Loucy (cell line): ENCODE measurements at regions not wholly inside any gene's neighbourhood (a gene's known extent, or its start where the extent isn't known, plus 50 kb on each side); places are given as distances from the start of the nearest gene placed in this dataset.

ENCODE experiments used
- H2AFZ ChIP-seq: fragments of 200-600 bp; sonication (generic); 2 replicates; pipeline ENCODE4 v1.6.0; 2016; ENCODE audit warnings: antibody characterized with exemption, mild to moderate bottlenecking, low read length, moderate library complexity
- H3F3A ChIP-seq: fragments of 200-600 bp; 2 replicates; pipeline ENCODE4 v1.6.0; 2016; ENCODE audit warnings: antibody characterized with exemption, low read depth, mild to moderate bottlenecking
- H3K27me3 ChIP-seq: fragments of 200-600 bp; sonication (generic); 2 replicates; pipeline ENCODE4 v1.6.1; 2014; ENCODE audit warnings: low read length, mild to moderate bottlenecking; ENCODE audit not compliant: insufficient read depth, poor library complexity, severe bottlenecking
- H3K36me3 ChIP-seq: fragments of 200-600 bp; sonication (generic); 2 replicates; pipeline ENCODE4 v1.6.1; 2016; ENCODE audit warnings: low read length; ENCODE audit not compliant: insufficient read depth
- H3K4me1 ChIP-seq: fragments of 200-600 bp; sonication (generic); 2 replicates; pipeline ENCODE4 v1.5.1; 2014; ENCODE audit warnings: low read length, mild to moderate bottlenecking; ENCODE audit not compliant: insufficient read depth, poor library complexity, severe bottlenecking
- H3K4me2 ChIP-seq: fragments of 200-600 bp; sonication (generic); 2 replicates; pipeline ENCODE4 v1.6.0; 2014; ENCODE audit warnings: antibody characterized with exemption, low read length, low read depth, mild to moderate bottlenecking; ENCODE audit not compliant: poor library complexity, severe bottlenecking
- H3K4me3 ChIP-seq: fragments of 200-600 bp; sonication (generic); 2 replicates; pipeline ENCODE4 v1.5.1; 2014; ENCODE audit warnings: low read length, mild to moderate bottlenecking, mixed read lengths; ENCODE audit not compliant: poor library complexity, severe bottlenecking
- H3K79me2 ChIP-seq: fragments of 200-600 bp; sonication (generic); 2 replicates; pipeline ENCODE4 v1.6.1; 2014; ENCODE audit warnings: low read length; ENCODE audit not compliant: insufficient read depth
- H3K9ac ChIP-seq: fragments of 200-600 bp; sonication (generic); 2 replicates; pipeline ENCODE4 v1.6.0; 2014; ENCODE audit warnings: mild to moderate bottlenecking, low read depth, low read length, moderate library complexity; ENCODE audit not compliant: poor library complexity, severe bottlenecking
- H3K9me2 ChIP-seq: fragments of 200-600 bp; sonication (generic); replicated peaks from 2 replicates; pipeline ENCODE4 v1.6.1; 2016; ENCODE audit warnings: low read depth, low read length, mixed read lengths
- H3K9me3 ChIP-seq: fragments of 200-600 bp; sonication (generic); 2 replicates; pipeline ENCODE4 v1.6.1; 2014; ENCODE audit warnings: mild to moderate bottlenecking, antibody characterized with exemption, low read length, low read depth; ENCODE audit not compliant: insufficient read depth
- H4K20me1 ChIP-seq: fragments of 200-600 bp; sonication (generic); 2 replicates; pipeline ENCODE4 v1.6.0; 2014; ENCODE audit warnings: antibody characterized with exemption, low read length, mild to moderate bottlenecking; ENCODE audit not compliant: insufficient read depth, poor library complexity, severe bottlenecking
- EZH2phosphoT487 ChIP-seq: fragments of 200-600 bp; IDR thresholded peaks from 2 replicates; pipeline ENCODE4 v1.6.1; 2018; ENCODE audit warnings: antibody characterized with exemption, mild to moderate bottlenecking, moderate library complexity, borderline replicate concordance
- TF ChIP-seq, protein P1 (sequence below): fragments of 200-600 bp; sonication (generic); conservative IDR thresholded peaks from 2 replicates; pipeline ENCODE4 v1.5.1; 2014; ENCODE audit warnings: mild to moderate bottlenecking, antibody characterized with exemption, low read length

GRCh38 chr5:4440536-4440935, 699.6 kb upstream of the ADAMTS16 start:
- no peak overlapping the region for H3K4me2 ChIP-seq
- H3K36me3 ChIP-seq: no peaks in the 10 kb centered on the region
- no peak overlapping the region for H3K9ac ChIP-seq
- TF ChIP-seq EZH2phosphoT487: no peak
- TF ChIP-seq, protein P1, sequence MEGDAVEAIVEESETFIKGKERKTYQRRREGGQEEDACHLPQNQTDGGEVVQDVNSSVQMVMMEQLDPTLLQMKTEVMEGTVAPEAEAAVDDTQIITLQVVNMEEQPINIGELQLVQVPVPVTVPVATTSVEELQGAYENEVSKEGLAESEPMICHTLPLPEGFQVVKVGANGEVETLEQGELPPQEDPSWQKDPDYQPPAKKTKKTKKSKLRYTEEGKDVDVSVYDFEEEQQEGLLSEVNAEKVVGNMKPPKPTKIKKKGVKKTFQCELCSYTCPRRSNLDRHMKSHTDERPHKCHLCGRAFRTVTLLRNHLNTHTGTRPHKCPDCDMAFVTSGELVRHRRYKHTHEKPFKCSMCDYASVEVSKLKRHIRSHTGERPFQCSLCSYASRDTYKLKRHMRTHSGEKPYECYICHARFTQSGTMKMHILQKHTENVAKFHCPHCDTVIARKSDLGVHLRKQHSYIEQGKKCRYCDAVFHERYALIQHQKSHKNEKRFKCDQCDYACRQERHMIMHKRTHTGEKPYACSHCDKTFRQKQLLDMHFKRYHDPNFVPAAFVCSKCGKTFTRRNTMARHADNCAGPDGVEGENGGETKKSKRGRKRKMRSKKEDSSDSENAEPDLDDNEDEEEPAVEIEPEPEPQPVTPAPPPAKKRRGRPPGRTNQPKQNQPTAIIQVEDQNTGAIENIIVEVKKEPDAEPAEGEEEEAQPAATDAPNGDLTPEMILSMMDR: no peak
- no peaks in the 10 kb centered on the region for H3K27me3 ChIP-seq
- no peak overlapping the region for H2AFZ ChIP-seq
- H3K9me3 ChIP-seq: no peaks in the 10 kb centered on the region
- H4K20me1 ChIP-seq: no peaks in the 10 kb centered on the region
- H3K4me3 ChIP-seq: no peak overlapping the region
- H3K79me2 ChIP-seq: no peaks in the 10 kb centered on the region
- no peaks in the 10 kb centered on the region for H3K4me1 ChIP-seq
- H3F3A ChIP-seq: no peaks in the 10 kb centered on the region
- no peaks in the 10 kb centered on the region for H3K9me2 ChIP-seq

GRCh38 chr5:4442221-4442620, 697.9 kb upstream of the ADAMTS16 start:
- Histone ChIP-seq H3K4me1 (no peaks in the 10 kb centered on the region), H3K79me2 (no peaks in the 10 kb centered on the region), H3K4me2 (no peak overlapping the region), H3K9ac (no peak overlapping the region), H3K9me3 (no peaks in the 10 kb centered on the region; the same call in 1 of the 2 replicates), H4K20me1 (no peaks in the 10 kb centered on the region), H3F3A (no peaks in the 10 kb centered on the region), H3K4me3 (no peak overlapping the region), H3K27me3 (no peaks in the 10 kb centered on the region), H3K36me3 (no peaks in the 10 kb centered on the region), H3K9me2 (no peaks in the 10 kb centered on the region), H2AFZ (no peak overlapping the region)
- TF ChIP-seq, protein P1: no peak
- TF ChIP-seq EZH2phosphoT487: no peak

DNA sequence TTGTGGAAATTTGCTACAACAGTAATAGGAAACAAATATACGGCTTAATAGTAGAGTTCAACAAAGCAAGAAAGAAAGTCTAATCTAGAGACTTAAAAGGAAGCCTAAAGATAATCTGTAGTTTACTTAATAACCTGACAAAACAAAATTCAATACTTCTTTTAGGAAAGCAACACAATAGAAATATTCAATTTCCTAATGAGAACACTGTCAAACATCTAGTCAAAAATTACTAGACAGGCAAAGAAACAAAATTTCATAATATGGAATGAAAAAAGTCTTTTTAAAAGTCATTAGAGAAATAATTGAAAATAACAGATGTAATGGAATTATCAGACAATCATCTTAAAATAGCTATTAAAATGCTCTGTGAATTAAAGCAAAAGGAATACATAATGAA, 692.5 kb upstream of the ADAMTS16 start:
- no peaks in the 10 kb centered on the region for H3F3A ChIP-seq
- H3K9ac ChIP-seq: no peak overlapping the region
- H4K20me1 ChIP-seq: no peaks in the 10 kb centered on the region
- H3K27me3 ChIP-seq: no peaks in the 10 kb centered on the region
- no peak overlapping the region for H3K4me3 ChIP-seq
- H3K4me2 ChIP-seq: no peak overlapping the region
- H3K4me1 ChIP-seq: no peaks in the 10 kb centered on the region
- no peaks in the 10 kb centered on the region; the same call in 1 of the 2 replicates for H3K9me3 ChIP-seq
- H3K9me2 ChIP-seq: no peaks in the 10 kb centered on the region
- no peaks in the 10 kb centered on the region for H3K36me3 ChIP-seq
- no peak for TF ChIP-seq EZH2phosphoT487
- TF ChIP-seq, protein P1: no peak
- no peak overlapping the region for H2AFZ ChIP-seq
- no peaks in the 10 kb centered on the region for H3K79me2 ChIP-seq
